ENCODE measurements at regions not wholly inside any gene's neighbourhood (a gene's known extent, or its start where the extent isn't known, plus 50 kb on each side); places are given as distances from the start of the nearest gene placed in this dataset.

- TF ChIP-seq EHMT2 (IDR thresholded peaks at IDR 0.05; ENCODE audit: borderline replicate concordance, low read depth, low read length) (no peak), ZFP62 (CRISPR knock-in tag; IDR thresholded peaks at IDR 0.05) (no peak), SALL1 (CRISPR knock-in tag; IDR thresholded peaks at IDR 0.05) (no peak), ZNF749 (CRISPR knock-in tag; IDR thresholded peaks at IDR 0.05; ENCODE audit: borderline replicate concordance) (no peak), POLR2A (IDR thresholded peaks at IDR 0.05; ENCODE audit: insufficient read depth in 1 of 2, low read depth in 2 of 2, low read length in 2 of 2) (no peak), KAT7 (CRISPR knock-in tag; IDR thresholded peaks at IDR 0.05; ENCODE audit: borderline replicate concordance) (no peak), RELA (CRISPR knock-in tag; IDR thresholded peaks at IDR 0.05) (no peak), NFRKB (IDR thresholded peaks at IDR 0.05) (no peak), ZC3H4 (CRISPR knock-in tag; IDR thresholded peaks at IDR 0.05; ENCODE audit: borderline replicate concordance) (no peak), ZBTB37 (CRISPR knock-in tag; IDR thresholded peaks at IDR 0.05) (no peak), FOXK1 (CRISPR knock-in tag; IDR thresholded peaks at IDR 0.05; ENCODE audit: borderline replicate concordance, low read depth) (no peak)
- TF ChIP-seq, protein P1, sequence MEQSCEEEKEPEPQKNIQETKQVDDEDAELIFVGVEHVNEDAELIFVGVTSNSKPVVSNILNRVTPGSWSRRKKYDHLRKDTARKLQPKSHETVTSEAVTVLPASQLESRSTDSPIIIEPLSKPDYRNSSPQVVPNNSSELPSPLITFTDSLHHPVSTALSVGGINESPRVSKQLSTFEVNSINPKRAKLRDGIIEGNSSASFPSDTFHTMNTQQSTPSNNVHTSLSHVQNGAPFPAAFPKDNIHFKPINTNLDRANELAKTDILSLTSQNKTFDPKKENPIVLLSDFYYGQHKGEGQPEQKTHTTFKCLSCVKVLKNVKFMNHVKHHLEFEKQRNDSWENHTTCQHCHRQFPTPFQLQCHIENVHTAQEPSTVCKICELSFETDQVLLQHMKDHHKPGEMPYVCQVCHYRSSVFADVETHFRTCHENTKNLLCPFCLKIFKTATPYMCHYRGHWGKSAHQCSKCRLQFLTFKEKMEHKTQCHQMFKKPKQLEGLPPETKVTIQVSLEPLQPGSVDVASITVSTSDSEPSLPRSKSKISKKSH (CRISPR knock-in tag; IDR thresholded peaks at IDR 0.05; ENCODE audit: borderline replicate concordance): no peak
- TF ChIP-seq, protein P2, sequence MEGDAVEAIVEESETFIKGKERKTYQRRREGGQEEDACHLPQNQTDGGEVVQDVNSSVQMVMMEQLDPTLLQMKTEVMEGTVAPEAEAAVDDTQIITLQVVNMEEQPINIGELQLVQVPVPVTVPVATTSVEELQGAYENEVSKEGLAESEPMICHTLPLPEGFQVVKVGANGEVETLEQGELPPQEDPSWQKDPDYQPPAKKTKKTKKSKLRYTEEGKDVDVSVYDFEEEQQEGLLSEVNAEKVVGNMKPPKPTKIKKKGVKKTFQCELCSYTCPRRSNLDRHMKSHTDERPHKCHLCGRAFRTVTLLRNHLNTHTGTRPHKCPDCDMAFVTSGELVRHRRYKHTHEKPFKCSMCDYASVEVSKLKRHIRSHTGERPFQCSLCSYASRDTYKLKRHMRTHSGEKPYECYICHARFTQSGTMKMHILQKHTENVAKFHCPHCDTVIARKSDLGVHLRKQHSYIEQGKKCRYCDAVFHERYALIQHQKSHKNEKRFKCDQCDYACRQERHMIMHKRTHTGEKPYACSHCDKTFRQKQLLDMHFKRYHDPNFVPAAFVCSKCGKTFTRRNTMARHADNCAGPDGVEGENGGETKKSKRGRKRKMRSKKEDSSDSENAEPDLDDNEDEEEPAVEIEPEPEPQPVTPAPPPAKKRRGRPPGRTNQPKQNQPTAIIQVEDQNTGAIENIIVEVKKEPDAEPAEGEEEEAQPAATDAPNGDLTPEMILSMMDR (CRISPR knock-in tag; IDR thresholded peaks at IDR 0.05): no peak
- TF ChIP-seq, protein P3, sequence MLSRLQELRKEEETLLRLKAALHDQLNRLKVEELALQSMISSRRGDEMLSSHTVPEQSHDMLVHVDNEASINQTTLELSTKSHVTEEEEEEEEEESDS (CRISPR knock-in tag; IDR thresholded peaks at IDR 0.05; ENCODE audit: borderline replicate concordance): no peak
These were observed 283.6 kb upstream of the USP25 start for GRCh38 chr21:15446223-15446622.
